KMS-11 (cell line): ENCODE measurements at regions not wholly inside any gene's neighbourhood (a gene's known extent, or its start where the extent isn't known, plus 50 kb on each side); places are given as distances from the start of the nearest gene placed in this dataset.

Source experiments
- H2AFZ ChIP-seq: fragments of 200-600 bp; sonication (generic); 2 replicates; pipeline ENCODE4 v1.6.1; 2016; ENCODE audit warnings: antibody characterized with exemption, mixed run types, low read depth
- H3K27ac ChIP-seq: fragments of 200-600 bp; sonication (generic); 2 replicates; pipeline ENCODE4 v1.6.1; 2016; ENCODE audit warnings: mild to moderate bottlenecking, mixed run types
- H3K27me3 ChIP-seq: fragments of 200-600 bp; sonication (generic); 2 replicates; pipeline ENCODE4 v1.6.1; 2017; ENCODE audit warnings: mild to moderate bottlenecking, low read depth, mixed run types, moderate library complexity; ENCODE audit not compliant: insufficient read depth
- H3K36me3 ChIP-seq: fragments of 200-600 bp; sonication (generic); 2 replicates; pipeline ENCODE4 v1.6.1; 2017; ENCODE audit warnings: mild to moderate bottlenecking, mixed run types; ENCODE audit not compliant: insufficient read depth
- H3K4me1 ChIP-seq: fragments of 200-600 bp; sonication (generic); 2 replicates; pipeline ENCODE4 v1.6.1; 2016; ENCODE audit warnings: mild to moderate bottlenecking, low read depth, mixed run types; ENCODE audit not compliant: poor library complexity, severe bottlenecking
- H3K4me2 ChIP-seq: fragments of 200-600 bp; sonication (generic); 2 replicates; pipeline ENCODE4 v1.7.0; 2016; ENCODE audit warnings: mild to moderate bottlenecking, mixed run types
- H3K4me3 ChIP-seq: fragments of 200-600 bp; sonication (generic); IDR thresholded peaks from 2 replicates; pipeline ENCODE4 v1.6.1; 2017; ENCODE audit warnings: low read depth, low read length, mixed read lengths; ENCODE audit not compliant: insufficient read depth
- H3K79me2 ChIP-seq: fragments of 200-600 bp; sonication (generic); 2 replicates; pipeline ENCODE4 v1.6.1; 2016; ENCODE audit warnings: low read depth, mixed run types; ENCODE audit not compliant: insufficient read depth
- H3K9ac ChIP-seq: fragments of 200-600 bp; sonication (generic); 2 replicates; pipeline ENCODE4 v1.6.1; 2016; ENCODE audit warnings: mild to moderate bottlenecking, mixed run types
- H4K20me1 ChIP-seq: fragments of 200-600 bp; sonication (generic); 2 replicates; pipeline ENCODE4 v1.6.1; 2016; ENCODE audit warnings: mild to moderate bottlenecking, mixed run types; ENCODE audit not compliant: insufficient read depth
- CTCF ChIP-seq: fragments of 200-600 bp; sonication (generic); conservative IDR thresholded peaks from 2 replicates; pipeline ENCODE4 v1.6.1; 2017; ENCODE audit warnings: low read depth, mild to moderate bottlenecking, antibody characterized with exemption, low read length, moderate library complexity, mixed read lengths

- H3K4me3 ChIP-seq, result no peak overlapping the region
- H3K9ac ChIP-seq, result no peak overlapping the region
- no peak overlapping the region for H2AFZ ChIP-seq
- no peak for TF ChIP-seq CTCF
- H3K27ac ChIP-seq, result no peak overlapping the region
- H3K4me1 ChIP-seq, result no peaks in the 10 kb centered on the region
- H3K36me3 ChIP-seq, result no peaks in the 10 kb centered on the region
- no peaks in the 10 kb centered on the region for H3K27me3 ChIP-seq
- no peak overlapping the region for H3K4me2 ChIP-seq
- no peaks in the 10 kb centered on the region for H3K79me2 ChIP-seq
- no peaks in the 10 kb centered on the region for H4K20me1 ChIP-seq
These were observed 273.6 kb downstream of the SRBD1 start for GRCh38 chr2:45337481-45337880.

GRCh38 chr2:45334205-45334604 is 276.9 kb downstream of the SRBD1 start:
- Histone ChIP-seq H3K9ac (no peak overlapping the region), H3K36me3 (no peaks in the 10 kb centered on the region), H3K79me2 (no peaks in the 10 kb centered on the region), H3K27ac (no peak overlapping the region), H2AFZ (no peak overlapping the region), H3K4me2 (no peak overlapping the region), H3K4me1 (no peaks in the 10 kb centered on the region), H4K20me1 (no peaks in the 10 kb centered on the region), H3K4me3 (no peak overlapping the region), H3K27me3 (no peaks in the 10 kb centered on the region)
- no peak for TF ChIP-seq CTCF

- Histone ChIP-seq H3K4me1 (no peaks in the 10 kb centered on the region), H3K27ac (no peak overlapping the region), H4K20me1 (no peaks in the 10 kb centered on the region), H3K79me2 (no peaks in the 10 kb centered on the region), H3K4me2 (no peak overlapping the region), H2AFZ (no peak overlapping the region), H3K36me3 (no peaks in the 10 kb centered on the region), H3K4me3 (no peak overlapping the region), H3K27me3 (no peaks in the 10 kb centered on the region), H3K9ac (no peak overlapping the region)
- TF ChIP-seq CTCF, result no peak
These were observed 278.5 kb downstream of the SRBD1 start for GRCh38 chr2:45332567-45332966.

- H3K79me2 ChIP-seq, result no peaks in the 10 kb centered on the region
- H3K36me3 ChIP-seq, result no peaks in the 10 kb centered on the region
- no peak for TF ChIP-seq CTCF
- no peak overlapping the region for H3K9ac ChIP-seq
- H3K4me2 ChIP-seq, result no peak overlapping the region
- no peak overlapping the region for H3K27ac ChIP-seq
- H2AFZ ChIP-seq, result no peak overlapping the region
- no peaks in the 10 kb centered on the region for H4K20me1 ChIP-seq
- no peak overlapping the region for H3K4me3 ChIP-seq
- no peaks in the 10 kb centered on the region for H3K27me3 ChIP-seq
- H3K4me1 ChIP-seq, result no peaks in the 10 kb centered on the region
These were observed 279.0 kb downstream of the SRBD1 start for GRCh38 chr2:45332094-45332493.

- H3K9ac ChIP-seq, result no peak overlapping the region
- no peak overlapping the region for H2AFZ ChIP-seq
- H3K4me1 ChIP-seq, result no peaks in the 10 kb centered on the region
These were observed 279.7 kb downstream of the SRBD1 start for GRCh38 chr2:45331410-45331786.

More at GRCh38 chr2:45331410-45331786, 279.7 kb downstream of the SRBD1 start:
- Histone ChIP-seq H3K79me2 (no peaks in the 10 kb centered on the region), H3K4me3 (no peak overlapping the region), H3K4me2 (no peak overlapping the region), H3K27ac (no peak overlapping the region), H3K27me3 (no peaks in the 10 kb centered on the region), H4K20me1 (no peaks in the 10 kb centered on the region), H3K36me3 (no peaks in the 10 kb centered on the region)
- no peak for TF ChIP-seq CTCF
